HEK293 (cell line): ENCODE measurements at regions not wholly inside any gene's neighbourhood (a gene's known extent, or its start where the extent isn't known, plus 50 kb on each side); places are given as distances from the start of the nearest gene placed in this dataset.

ENCODE experiments used
- CTCF ChIA-PET: fragments of 350-600 bp; formaldehyde crosslinking; extraction: SDS; loops from one replicate; lab custom pipeline; 2021; ENCODE audit warnings: antibody characterized with exemption; lab: Yijun Ruan, JAX
- POLR2A ChIA-PET: fragments of 300-600 bp; formaldehyde crosslinking; extraction: SDS; loops from one replicate; lab custom pipeline; 2020; ENCODE audit warnings: antibody characterized with exemption, inconsistent platforms; lab: Yijun Ruan, JAX
- H3K27ac ChIP-seq: fragments of 200-500 bp; sonication (Bioruptor generic); 2 replicates; pipeline ENCODE4 v1.5.1; 2014; ENCODE audit warnings: low read depth, low read length, control low read depth, inconsistent platforms; ENCODE audit errors: extremely low read depth
- H3K36me3 ChIP-seq, 2 experiments: fragments of 200-500 bp in 1 of 2; sonication (Bioruptor generic) in 1 of 2; 1 replicate in 1 of 2; 2 replicates in 1 of 2; pipeline ENCODE4 v1.5.1; 2014 to 2017; ENCODE audit warnings: inconsistent platforms in 2 of 2, low read length in 2 of 2; ENCODE audit not compliant: control insufficient read depth in 2 of 2, insufficient read depth in 1 of 2
- H3K4me1 ChIP-seq: fragments of 200-500 bp; sonication (Bioruptor generic); 2 replicates; pipeline ENCODE4 v1.5.1; 2014; ENCODE audit warnings: mild to moderate bottlenecking, low read length, inconsistent platforms; ENCODE audit not compliant: control insufficient read depth, insufficient read depth
- H3K4me3 ChIP-seq: 2 replicates; pipeline ENCODE4 v1.5.1; 2011; ENCODE audit warnings: low read depth, mild to moderate bottlenecking, control low read depth, low read length, moderate library complexity
- H3K9me3 ChIP-seq: fragments of 200-500 bp; sonication (Bioruptor generic); 2 replicates; pipeline ENCODE4 v1.5.1; 2014; ENCODE audit warnings: low read depth, low read length, inconsistent platforms; ENCODE audit not compliant: control insufficient read depth, insufficient read depth
- CTCF ChIP-seq: fragments of 450-650 bp; formaldehyde crosslinking; IDR thresholded peaks from 2 replicates; pipeline ENCODE4 v1.5.1; 2016; ENCODE audit warnings: missing biosample characterization, missing genetic modification characterization
- KLF1 ChIP-seq: fragments of 450-650 bp; formaldehyde crosslinking; IDR thresholded peaks from 2 replicates; pipeline ENCODE4 v1.5.1; 2016; ENCODE audit warnings: missing biosample characterization, missing genetic modification characterization
- KLF9 ChIP-seq: fragments of 450-650 bp; formaldehyde crosslinking; IDR thresholded peaks from 2 replicates; pipeline ENCODE4 v1.5.1; 2016; ENCODE audit warnings: missing biosample characterization, missing genetic modification characterization, low read depth
- OSR2 ChIP-seq: fragments of 450-650 bp; formaldehyde crosslinking; IDR thresholded peaks from 2 replicates; pipeline ENCODE4 v1.5.1; 2016; ENCODE audit warnings: missing biosample characterization, missing genetic modification characterization
- REPIN1 ChIP-seq: fragments of 450-650 bp; formaldehyde crosslinking; IDR thresholded peaks from 2 replicates; pipeline ENCODE4 v1.5.1; 2017; ENCODE audit warnings: missing biosample characterization, missing genetic modification characterization, low read depth
- SCRT1 ChIP-seq: fragments of 450-650 bp; formaldehyde crosslinking; IDR thresholded peaks from 2 replicates; pipeline ENCODE4 v1.5.1; 2016; ENCODE audit warnings: missing biosample characterization, missing genetic modification characterization, borderline replicate concordance
- SETDB1 ChIP-seq: IDR thresholded peaks from one replicate; pipeline ENCODE4 v1.6.1; 2017; ENCODE audit warnings: mild to moderate bottlenecking, low read length, moderate library complexity, mixed read lengths; ENCODE audit not compliant: insufficient read length
- TRIM28 ChIP-seq: IDR thresholded peaks from 2 replicates; pipeline ENCODE4 v1.6.1; 2011; ENCODE audit warnings: low read length, control low read depth, borderline replicate concordance
- ZBTB21 ChIP-seq: fragments of 450-650 bp; formaldehyde crosslinking; IDR thresholded peaks from 2 replicates; pipeline ENCODE4 v1.5.1; 2017; ENCODE audit warnings: missing biosample characterization, missing genetic modification characterization
- ZNF112 ChIP-seq: fragments of 450-650 bp; formaldehyde crosslinking; IDR thresholded peaks from 2 replicates; pipeline ENCODE4 v1.5.0; 2017; ENCODE audit warnings: missing biosample characterization, missing genetic modification characterization
- ZNF248 ChIP-seq: fragments of 450-650 bp; formaldehyde crosslinking; IDR thresholded peaks from 2 replicates; pipeline ENCODE4 v1.5.1; 2017; ENCODE audit warnings: missing biosample characterization, missing genetic modification characterization
- ZNF292 ChIP-seq: fragments of 450-650 bp; formaldehyde crosslinking; IDR thresholded peaks from 2 replicates; pipeline ENCODE4 v1.5.1; 2016; ENCODE audit warnings: low read depth, missing biosample characterization, missing genetic modification characterization, borderline replicate concordance
- ZNF404 ChIP-seq: fragments of 450-650 bp; formaldehyde crosslinking; IDR thresholded peaks from 2 replicates; pipeline ENCODE4 v1.5.1; 2017; ENCODE audit warnings: missing biosample characterization, missing genetic modification characterization
- ZNF501 ChIP-seq: fragments of 450-650 bp; formaldehyde crosslinking; IDR thresholded peaks from 2 replicates; pipeline ENCODE4 v1.5.1; 2016; ENCODE audit warnings: missing biosample characterization, missing genetic modification characterization
- ZNF521 ChIP-seq: fragments of 450-650 bp; formaldehyde crosslinking; IDR thresholded peaks from 2 replicates; pipeline ENCODE4 v1.5.1; 2017; ENCODE audit warnings: missing biosample characterization, mild to moderate bottlenecking, missing genetic modification characterization
- ZNF544 ChIP-seq: fragments of 450-650 bp; formaldehyde crosslinking; IDR thresholded peaks from 2 replicates; pipeline ENCODE4 v1.5.0; 2017; ENCODE audit warnings: missing biosample characterization, missing genetic modification characterization
- ZNF571 ChIP-seq: fragments of 450-650 bp; formaldehyde crosslinking; IDR thresholded peaks from 2 replicates; pipeline ENCODE4 v1.5.0; 2017; ENCODE audit warnings: missing biosample characterization, missing genetic modification characterization
- ZNF585B ChIP-seq: fragments of 450-650 bp; formaldehyde crosslinking; IDR thresholded peaks from 2 replicates; pipeline ENCODE4 v1.5.1; 2016; ENCODE audit warnings: missing biosample characterization, missing genetic modification characterization
- ZNF785 ChIP-seq: fragments of 450-650 bp; formaldehyde crosslinking; IDR thresholded peaks from 2 replicates; pipeline ENCODE4 v1.5.1; 2016; ENCODE audit warnings: missing biosample characterization, missing genetic modification characterization
- TF ChIP-seq, protein P1 (sequence below): fragments of 450-650 bp; formaldehyde crosslinking; IDR thresholded peaks from 2 replicates; pipeline ENCODE4 v1.5.1; 2016; ENCODE audit warnings: missing biosample characterization, missing genetic modification characterization
- TF ChIP-seq, protein P2 (sequence below): fragments of 450-650 bp; formaldehyde crosslinking; IDR thresholded peaks from 2 replicates; pipeline ENCODE4; 2016; ENCODE audit warnings: missing biosample characterization, missing genetic modification characterization
- TF ChIP-seq, protein P3 (sequence below): fragments of 450-650 bp; formaldehyde crosslinking; IDR thresholded peaks from 2 replicates; pipeline ENCODE4 v1.5.1; 2016; ENCODE audit warnings: missing biosample characterization, missing genetic modification characterization
- TF ChIP-seq, protein P4 (sequence below): fragments of 450-650 bp; formaldehyde crosslinking; IDR thresholded peaks from 2 replicates; pipeline ENCODE4 v1.5.1; 2017; ENCODE audit warnings: missing biosample characterization, missing genetic modification characterization
- TF ChIP-seq, protein P5 (sequence below): fragments of 450-650 bp; formaldehyde crosslinking; IDR thresholded peaks from 2 replicates; pipeline ENCODE4 v1.5.1; 2017; ENCODE audit warnings: missing biosample characterization, missing genetic modification characterization

DNA sequence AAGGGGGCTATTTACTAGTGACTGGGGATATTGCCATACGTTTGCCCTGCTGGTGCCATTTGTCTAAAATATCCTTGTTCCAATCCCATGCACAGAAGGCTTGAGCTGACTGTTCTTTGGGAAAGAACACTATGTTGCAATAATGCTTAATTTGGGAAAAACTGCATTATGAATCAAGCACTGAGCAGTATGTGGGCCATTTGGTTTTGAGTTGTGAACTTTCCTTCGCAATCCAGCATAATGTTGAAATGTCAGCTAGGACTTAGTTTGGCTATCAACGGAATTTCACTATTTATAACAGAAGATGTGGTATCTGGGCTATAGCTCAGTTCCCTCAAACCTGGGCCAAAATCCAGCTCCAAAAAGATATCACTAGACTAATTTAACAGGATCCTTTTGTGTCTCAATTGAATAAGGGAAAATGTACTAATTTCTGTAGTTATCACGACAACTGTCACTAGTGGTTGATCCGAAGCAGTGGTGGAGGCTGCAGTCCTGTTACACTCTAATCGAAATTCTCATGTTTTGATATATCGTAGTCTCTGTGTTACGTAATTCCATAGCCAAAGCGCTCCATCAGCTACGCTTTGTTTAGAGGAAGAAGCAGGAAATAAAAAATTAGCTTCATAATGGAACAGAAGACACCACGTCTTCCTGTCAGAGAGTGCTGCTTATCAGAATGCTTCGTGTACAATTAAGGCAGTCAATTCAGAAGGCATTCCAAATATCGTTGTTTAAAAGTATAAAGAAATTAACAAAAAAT, 686.8 kb upstream of the SALL3 start:
- no peak for TF ChIP-seq KLF1 (tag by site-specific recombination)
- no peak for TF ChIP-seq ZNF571
- TF ChIP-seq ZNF112 (tag by site-specific recombination): no peak
- TF ChIP-seq SETDB1: no peak
- TF ChIP-seq CTCF (tag by site-specific recombination): no peak
- no peak for TF ChIP-seq ZNF585B (tag by site-specific recombination)
- no peak for TF ChIP-seq SCRT1
- TF ChIP-seq ZNF521: no peak
- no peak for TF ChIP-seq ZNF248
- TF ChIP-seq, protein P1, sequence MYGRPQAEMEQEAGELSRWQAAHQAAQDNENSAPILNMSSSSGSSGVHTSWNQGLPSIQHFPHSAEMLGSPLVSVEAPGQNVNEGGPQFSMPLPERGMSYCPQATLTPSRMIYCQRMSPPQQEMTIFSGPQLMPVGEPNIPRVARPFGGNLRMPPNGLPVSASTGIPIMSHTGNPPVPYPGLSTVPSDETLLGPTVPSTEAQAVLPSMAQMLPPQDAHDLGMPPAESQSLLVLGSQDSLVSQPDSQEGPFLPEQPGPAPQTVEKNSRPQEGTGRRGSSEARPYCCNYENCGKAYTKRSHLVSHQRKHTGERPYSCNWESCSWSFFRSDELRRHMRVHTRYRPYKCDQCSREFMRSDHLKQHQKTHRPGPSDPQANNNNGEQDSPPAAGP (tag by site-specific recombination): no peak
- TF ChIP-seq KLF9 (tag by site-specific recombination): no peak
- no peak for TF ChIP-seq ZNF785 (tag by site-specific recombination)
- no peak for TF ChIP-seq ZNF544 (tag by site-specific recombination)
- no peak for TF ChIP-seq TRIM28
- no peak for TF ChIP-seq ZBTB21 (tag by site-specific recombination)
- no peak for TF ChIP-seq ZNF404
- Histone ChIP-seq H3K36me3 (no peaks in the 10 kb centered on the region), H3K27ac (no peak overlapping the region), H3K4me3 (no peak overlapping the region), H3K4me1 (no peaks in the 10 kb centered on the region), H3K9me3 (no peaks in the 10 kb centered on the region)
- CTCF ChIA-PET: interaction anchor here (0.5 to 0.6 kb wide), 2 partner anchors 201 to 324 kb away, joined by 3 to 4 read pairs; no protein-coding TSS in a partner anchor
- POLR2A ChIA-PET: no interaction called here

GRCh38 chr18:78293540-78293939, 686.1 kb upstream of the SALL3 start:
- H3K36me3 ChIP-seq: no peaks in the 10 kb centered on the region
- no peak overlapping the region for H3K27ac ChIP-seq
- CTCF ChIA-PET: interaction anchor here (0.7 kb wide), 1 partner anchor 392 kb away, joined by 3 read pairs; no protein-coding TSS in a partner anchor
- no peaks in the 10 kb centered on the region for H3K9me3 ChIP-seq
- H3K4me3 ChIP-seq: peak overlapping the region; percentile 32
- POLR2A ChIA-PET: interaction anchor here (0.7 kb wide), 1 partner anchor 203 kb away, joined by 3 read pairs; no protein-coding TSS in a partner anchor
- H3K4me1 ChIP-seq: no peaks in the 10 kb centered on the region
- TF ChIP-seq, protein P2, sequence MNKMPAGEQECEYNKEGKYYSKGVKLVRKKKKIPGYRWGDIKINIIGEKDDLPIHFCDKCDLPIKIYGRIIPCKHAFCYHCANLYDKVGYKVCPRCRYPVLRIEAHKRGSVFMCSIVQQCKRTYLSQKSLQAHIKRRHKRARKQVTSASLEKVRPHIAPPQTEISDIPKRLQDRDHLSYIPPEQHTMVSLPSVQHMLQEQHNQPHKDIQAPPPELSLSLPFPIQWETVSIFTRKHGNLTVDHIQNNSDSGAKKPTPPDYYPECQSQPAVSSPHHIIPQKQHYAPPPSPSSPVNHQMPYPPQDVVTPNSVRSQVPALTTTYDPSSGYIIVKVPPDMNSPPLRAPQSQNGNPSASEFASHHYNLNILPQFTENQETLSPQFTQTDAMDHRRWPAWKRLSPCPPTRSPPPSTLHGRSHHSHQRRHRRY (tag by site-specific recombination): no peak
- TF ChIP-seq, protein P3, sequence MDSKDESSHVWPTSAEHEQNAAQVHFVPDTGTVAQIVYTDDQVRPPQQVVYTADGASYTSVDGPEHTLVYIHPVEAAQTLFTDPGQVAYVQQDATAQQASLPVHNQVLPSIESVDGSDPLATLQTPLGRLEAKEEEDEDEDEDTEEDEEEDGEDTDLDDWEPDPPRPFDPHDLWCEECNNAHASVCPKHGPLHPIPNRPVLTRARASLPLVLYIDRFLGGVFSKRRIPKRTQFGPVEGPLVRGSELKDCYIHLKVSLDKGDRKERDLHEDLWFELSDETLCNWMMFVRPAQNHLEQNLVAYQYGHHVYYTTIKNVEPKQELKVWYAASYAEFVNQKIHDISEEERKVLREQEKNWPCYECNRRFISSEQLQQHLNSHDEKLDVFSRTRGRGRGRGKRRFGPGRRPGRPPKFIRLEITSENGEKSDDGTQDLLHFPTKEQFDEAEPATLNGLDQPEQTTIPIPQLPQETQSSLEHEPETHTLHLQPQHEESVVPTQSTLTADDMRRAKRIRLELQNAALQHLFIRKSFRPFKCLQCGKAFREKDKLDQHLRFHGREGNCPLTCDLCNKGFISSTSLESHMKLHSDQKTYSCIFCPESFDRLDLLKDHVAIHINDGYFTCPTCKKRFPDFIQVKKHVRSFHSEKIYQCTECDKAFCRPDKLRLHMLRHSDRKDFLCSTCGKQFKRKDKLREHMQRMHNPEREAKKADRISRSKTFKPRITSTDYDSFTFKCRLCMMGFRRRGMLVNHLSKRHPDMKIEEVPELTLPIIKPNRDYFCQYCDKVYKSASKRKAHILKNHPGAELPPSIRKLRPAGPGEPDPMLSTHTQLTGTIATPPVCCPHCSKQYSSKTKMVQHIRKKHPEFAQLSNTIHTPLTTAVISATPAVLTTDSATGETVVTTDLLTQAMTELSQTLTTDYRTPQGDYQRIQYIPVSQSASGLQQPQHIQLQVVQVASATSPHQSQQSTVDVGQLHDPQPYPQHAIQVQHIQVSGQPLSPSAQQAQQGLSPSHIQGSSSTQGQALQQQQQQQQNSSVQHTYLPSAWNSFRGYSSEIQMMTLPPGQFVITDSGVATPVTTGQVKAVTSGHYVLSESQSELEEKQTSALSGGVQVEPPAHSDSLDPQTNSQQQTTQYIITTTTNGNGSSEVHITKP (tag by site-specific recombination): no peak
- no peak for TF ChIP-seq ZNF292
- TF ChIP-seq ZNF501 (tag by site-specific recombination): no peak
- no peak for TF ChIP-seq REPIN1 (tag by site-specific recombination)
- TF ChIP-seq OSR2 (tag by site-specific recombination): no peak
- TF ChIP-seq, protein P4, sequence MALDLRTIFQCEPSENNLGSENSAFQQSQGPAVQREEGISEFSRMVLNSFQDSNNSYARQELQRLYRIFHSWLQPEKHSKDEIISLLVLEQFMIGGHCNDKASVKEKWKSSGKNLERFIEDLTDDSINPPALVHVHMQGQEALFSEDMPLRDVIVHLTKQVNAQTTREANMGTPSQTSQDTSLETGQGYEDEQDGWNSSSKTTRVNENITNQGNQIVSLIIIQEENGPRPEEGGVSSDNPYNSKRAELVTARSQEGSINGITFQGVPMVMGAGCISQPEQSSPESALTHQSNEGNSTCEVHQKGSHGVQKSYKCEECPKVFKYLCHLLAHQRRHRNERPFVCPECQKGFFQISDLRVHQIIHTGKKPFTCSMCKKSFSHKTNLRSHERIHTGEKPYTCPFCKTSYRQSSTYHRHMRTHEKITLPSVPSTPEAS (tag by site-specific recombination): no peak
- TF ChIP-seq TRIM28: no peak
- TF ChIP-seq, protein P5, sequence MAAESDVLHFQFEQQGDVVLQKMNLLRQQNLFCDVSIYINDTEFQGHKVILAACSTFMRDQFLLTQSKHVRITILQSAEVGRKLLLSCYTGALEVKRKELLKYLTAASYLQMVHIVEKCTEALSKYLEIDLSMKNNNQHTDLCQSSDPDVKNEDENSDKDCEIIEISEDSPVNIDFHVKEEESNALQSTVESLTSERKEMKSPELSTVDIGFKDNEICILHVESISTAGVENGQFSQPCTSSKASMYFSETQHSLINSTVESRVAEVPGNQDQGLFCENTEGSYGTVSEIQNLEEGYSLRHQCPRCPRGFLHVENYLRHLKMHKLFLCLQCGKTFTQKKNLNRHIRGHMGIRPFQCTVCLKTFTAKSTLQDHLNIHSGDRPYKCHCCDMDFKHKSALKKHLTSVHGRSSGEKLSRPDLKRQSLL (tag by site-specific recombination): no peak
